HG02973 (cell line): ENCODE measurements at regions not wholly inside any gene's neighbourhood (a gene's known extent, or its start where the extent isn't known, plus 50 kb on each side); places are given as distances from the start of the nearest gene placed in this dataset.
"Not testable (repeated sequence)": the region's sequence is repeated elsewhere in the genome, so short reads cannot be mapped to it uniquely, and the experiment has no call there.

Source experiments
- ATAC-seq: cut with Tn5 transposase; IDR thresholded peaks from one replicate; pipeline ENCODE4 v1.9.1; 2021; ENCODE audit warnings: moderate library complexity; ENCODE audit not compliant: unreplicated experiment

GRCh38 chr16:63129411-63130125, 1093.3 kb upstream of the CDH8 start:
- ATAC-seq, result no peak

- ATAC-seq, result not testable (repeated sequence)
Measured at GRCh38 chr16:63119905-63120304, 1083.7 kb upstream of the CDH8 start.

- no peak for ATAC-seq
Measured at GRCh38 chr16:63100082-63100481, 1063.8 kb upstream of the CDH8 start.

GRCh38 chr16:63096857-63097256, 1060.6 kb upstream of the CDH8 start:
- no peak for ATAC-seq

- no peak for ATAC-seq
Measured at GRCh38 chr16:63092736-63093135, 1056.5 kb upstream of the CDH8 start.

- ATAC-seq, result no peak
Measured at GRCh38 chr16:63082101-63082500, 1045.9 kb upstream of the CDH8 start.

- ATAC-seq, result no peak
Measured at GRCh38 chr16:63080746-63081145, 1044.5 kb upstream of the CDH8 start.

- no peak for ATAC-seq
Measured at GRCh38 chr16:63069047-63069446, 1032.8 kb upstream of the CDH8 start.

- ATAC-seq, result no peak
Measured at GRCh38 chr16:63067141-63067540, 1030.9 kb upstream of the CDH8 start.

- no peak for ATAC-seq
Measured at GRCh38 chr16:63066552-63066951, 1030.3 kb upstream of the CDH8 start.

- ATAC-seq, result no peak
Measured at GRCh38 chr16:63061319-63061718, 1025.1 kb upstream of the CDH8 start.

- ATAC-seq, result no peak
Measured at GRCh38 chr16:63059676-63060075, 1023.4 kb upstream of the CDH8 start.

- no peak for ATAC-seq
Measured at GRCh38 chr16:63057341-63057740, 1021.1 kb upstream of the CDH8 start.

- ATAC-seq, result no peak
Measured at GRCh38 chr16:63050391-63050790, 1014.2 kb upstream of the CDH8 start.

GRCh38 chr16:63038397-63039106, 1002.3 kb upstream of the CDH8 start:
- ATAC-seq, result no peak

GRCh38 chr16:63037761-63038396, 1001.6 kb upstream of the CDH8 start:
- ATAC-seq, result no peak

- ATAC-seq, result no peak
Measured at GRCh38 chr16:63018581-63019223, 982.5 kb upstream of the CDH8 start.

- no peak for ATAC-seq
Measured at GRCh38 chr16:63008688-63009087, 972.5 kb upstream of the CDH8 start.

GRCh38 chr16:63005356-63005755, 969.1 kb upstream of the CDH8 start:
- no peak for ATAC-seq

- no peak for ATAC-seq
Measured at GRCh38 chr16:62989480-62989879, 953.2 kb upstream of the CDH8 start.

GRCh38 chr16:62985722-62986121, 949.5 kb upstream of the CDH8 start:
- no peak for ATAC-seq

- ATAC-seq, result no peak
Measured at GRCh38 chr16:62978451-62978850, 942.2 kb upstream of the CDH8 start.
